HG03103 (cell line): ENCODE measurements at regions not wholly inside any gene's neighbourhood (a gene's known extent, or its start where the extent isn't known, plus 50 kb on each side); places are given as distances from the start of the nearest gene placed in this dataset.
"Not testable (repeated sequence)": the region's sequence is repeated elsewhere in the genome, so short reads cannot be mapped to it uniquely, and the experiment has no call there.

Experiments
- ATAC-seq: cut with Tn5 transposase; IDR thresholded peaks from one replicate; pipeline ENCODE4 v1.9.1; 2021; ENCODE audit warnings: low read depth; ENCODE audit not compliant: unreplicated experiment

- no peak for ATAC-seq
Measured at GRCh38 chr3:193922034-193922774, 213.7 kb upstream of the HES1 start.

GRCh38 chr3:193923958-193924357 is 212.0 kb upstream of the HES1 start:
- not testable (repeated sequence) for ATAC-seq

GRCh38 chr3:193926071-193926470 is 209.9 kb upstream of the HES1 start:
- ATAC-seq, result not testable (repeated sequence)

GRCh38 chr3:193927413-193928206 is 208.3 kb upstream of the HES1 start:
- ATAC-seq, result not testable (repeated sequence)

GRCh38 chr3:193928354-193929209 is 207.4 kb upstream of the HES1 start:
- no peak for ATAC-seq

GRCh38 chr3:193929373-193929772 is 206.6 kb upstream of the HES1 start:
- ATAC-seq, result no peak

- ATAC-seq, result no peak
Measured at GRCh38 chr3:193929921-193930646, 205.9 kb upstream of the HES1 start.

GRCh38 chr3:193932136-193932535 is 203.8 kb upstream of the HES1 start:
- ATAC-seq, result no peak

- no peak for ATAC-seq
Measured at GRCh38 chr3:193932576-193932975, 203.4 kb upstream of the HES1 start.

GRCh38 chr3:193933451-193933850 is 202.5 kb upstream of the HES1 start:
- no peak for ATAC-seq

- no peak for ATAC-seq
Measured at GRCh38 chr3:193935916-193936315, 200.0 kb upstream of the HES1 start.

- no peak for ATAC-seq
Measured at GRCh38 chr3:193938613-193939012, 197.3 kb upstream of the HES1 start.

GRCh38 chr3:193939527-193939926 is 196.4 kb upstream of the HES1 start:
- ATAC-seq, result no peak

- no peak for ATAC-seq
Measured at GRCh38 chr3:193940526-193940925, 195.4 kb upstream of the HES1 start.

GRCh38 chr3:193941486-193941885 is 194.5 kb upstream of the HES1 start:
- no peak for ATAC-seq

- ATAC-seq, result no peak
Measured at GRCh38 chr3:193942516-193943055, 193.4 kb upstream of the HES1 start.

GRCh38 chr3:193943200-193943599 is 192.7 kb upstream of the HES1 start:
- ATAC-seq, result no peak

- ATAC-seq, result no peak
Measured at GRCh38 chr3:193943851-193944517, 192.0 kb upstream of the HES1 start.

- no peak for ATAC-seq
Measured at GRCh38 chr3:193944518-193944884, 191.4 kb upstream of the HES1 start.

GRCh38 chr3:193945143-193945542 is 190.8 kb upstream of the HES1 start:
- ATAC-seq, result no peak
